Stimulated activated memory B cell treated with anti-CD40 and anti-IgM and Interleukin-4, amounts not matched to agents 10 μg/mL and 1 μg/mL and 100 μg/mL, for 72 hours (primary cell): ENCODE measurements at regions not wholly inside any gene's neighbourhood (a gene's known extent, or its start where the extent isn't known, plus 50 kb on each side); places are given as distances from the start of the nearest gene placed in this dataset.

Experiments
- ATAC-seq: fragments of 150-1000 bp; cut with Tn5 transposase; 2 replicates; pipeline ENCODE4 v1.10.0; 2021
- H3K27ac Mint-ChIP-seq: one replicate; pipeline ENCODE4 v1.8.0; 2022; ENCODE audit warnings: mild to moderate bottlenecking, mixed read lengths
- H3K27me3 Mint-ChIP-seq: one replicate; pipeline ENCODE4 v1.8.0; 2022; ENCODE audit warnings: mixed read lengths
- H3K36me3 Mint-ChIP-seq: one replicate; pipeline ENCODE4 v1.8.0; 2022; ENCODE audit warnings: mixed read lengths
- H3K4me1 Mint-ChIP-seq: one replicate; pipeline ENCODE4 v1.8.0; 2022; ENCODE audit warnings: mixed read lengths
- H3K4me3 Mint-ChIP-seq: one replicate; pipeline ENCODE4 v1.8.0; 2022; ENCODE audit warnings: mild to moderate bottlenecking, moderate library complexity, mixed read lengths
- H3K9me3 Mint-ChIP-seq: one replicate; pipeline ENCODE4 v1.8.0; 2022; ENCODE audit warnings: mixed read lengths

GRCh38 chr7:156167987-156168386 is 355.7 kb upstream of the SHH start:
- Mint-ChIP-seq H3K9me3 (no peaks in the 10 kb centered on the region), H3K36me3 (no peaks in the 10 kb centered on the region), H3K4me1 (no peaks in the 10 kb centered on the region), H3K27me3 (no peaks in the 10 kb centered on the region), H3K4me3 (no peak overlapping the region), H3K27ac (no peak overlapping the region)
- no peak for ATAC-seq

- no peak for ATAC-seq
- Mint-ChIP-seq H3K27ac (no peak overlapping the region), H3K4me1 (no peaks in the 10 kb centered on the region), H3K36me3 (no peaks in the 10 kb centered on the region), H3K9me3 (no peaks in the 10 kb centered on the region), H3K4me3 (no peak overlapping the region), H3K27me3 (no peaks in the 10 kb centered on the region)
Observed at GRCh38 chr7:156167417-156167807, 355.1 kb upstream of the SHH start.

- no peaks in the 10 kb centered on the region for H3K27me3 Mint-ChIP-seq
- H3K9me3 Mint-ChIP-seq = no peaks in the 10 kb centered on the region
- H3K4me3 Mint-ChIP-seq = no peak overlapping the region
- no peaks in the 10 kb centered on the region for H3K4me1 Mint-ChIP-seq
- ATAC-seq = no peak
- no peaks in the 10 kb centered on the region for H3K36me3 Mint-ChIP-seq
- no peak overlapping the region for H3K27ac Mint-ChIP-seq
Observed at GRCh38 chr7:156166692-156167416, 354.6 kb upstream of the SHH start.

- no peak for ATAC-seq
- H3K27me3 Mint-ChIP-seq = no peaks in the 10 kb centered on the region
- H3K4me3 Mint-ChIP-seq = no peak overlapping the region
- H3K4me1 Mint-ChIP-seq = no peaks in the 10 kb centered on the region
- no peak overlapping the region for H3K27ac Mint-ChIP-seq
- no peaks in the 10 kb centered on the region for H3K9me3 Mint-ChIP-seq
- H3K36me3 Mint-ChIP-seq = no peaks in the 10 kb centered on the region
Observed at GRCh38 chr7:156163747-156164146, 351.5 kb upstream of the SHH start.

- H3K27me3 Mint-ChIP-seq = no peaks in the 10 kb centered on the region
- ATAC-seq = no peak
Observed at GRCh38 chr7:156162451-156162850, 350.2 kb upstream of the SHH start.

GRCh38 chr7:156160811-156161210 is 348.5 kb upstream of the SHH start:
- Mint-ChIP-seq H3K9me3 (no peaks in the 10 kb centered on the region), H3K4me3 (no peak overlapping the region), H3K36me3 (no peaks in the 10 kb centered on the region), H3K27ac (no peak overlapping the region), H3K4me1 (no peaks in the 10 kb centered on the region), H3K27me3 (no peaks in the 10 kb centered on the region)
- no peak for ATAC-seq

More at GRCh38 chr7:156162451-156162850, 350.2 kb upstream of the SHH start:
- H3K4me1 Mint-ChIP-seq = no peaks in the 10 kb centered on the region
- H3K4me3 Mint-ChIP-seq = no peak overlapping the region
- no peak overlapping the region for H3K27ac Mint-ChIP-seq
- H3K9me3 Mint-ChIP-seq = no peaks in the 10 kb centered on the region
- no peaks in the 10 kb centered on the region for H3K36me3 Mint-ChIP-seq

- no peaks in the 10 kb centered on the region for H3K27me3 Mint-ChIP-seq
- H3K4me3 Mint-ChIP-seq = no peak overlapping the region
- H3K27ac Mint-ChIP-seq = no peak overlapping the region
- no peak for ATAC-seq
- H3K4me1 Mint-ChIP-seq = no peaks in the 10 kb centered on the region
- no peaks in the 10 kb centered on the region for H3K36me3 Mint-ChIP-seq
- H3K9me3 Mint-ChIP-seq = no peaks in the 10 kb centered on the region
Observed at GRCh38 chr7:156158693-156159092, 346.4 kb upstream of the SHH start.

- ATAC-seq = no peak
- Mint-ChIP-seq H3K4me1 (no peaks in the 10 kb centered on the region), H3K27me3 (no peaks in the 10 kb centered on the region), H3K36me3 (no peaks in the 10 kb centered on the region), H3K4me3 (no peak overlapping the region), H3K9me3 (no peaks in the 10 kb centered on the region), H3K27ac (no peak overlapping the region)
Observed at GRCh38 chr7:156158213-156158612, 345.9 kb upstream of the SHH start.

- no peak overlapping the region for H3K4me3 Mint-ChIP-seq
- no peaks in the 10 kb centered on the region for H3K9me3 Mint-ChIP-seq
- peak; percentile 36 for ATAC-seq
- no peaks in the 10 kb centered on the region for H3K36me3 Mint-ChIP-seq
- no peak overlapping the region for H3K27ac Mint-ChIP-seq
- H3K4me1 Mint-ChIP-seq = no peaks in the 10 kb centered on the region
- no peaks in the 10 kb centered on the region for H3K27me3 Mint-ChIP-seq
Observed at GRCh38 chr7:156157409-156158012, 345.2 kb upstream of the SHH start.

- Mint-ChIP-seq H3K36me3 (no peaks in the 10 kb centered on the region), H3K4me3 (no peak overlapping the region), H3K27ac (no peak overlapping the region), H3K4me1 (no peaks in the 10 kb centered on the region), H3K27me3 (no peaks in the 10 kb centered on the region), H3K9me3 (no peaks in the 10 kb centered on the region)
- ATAC-seq = peak; percentile 16
Observed at GRCh38 chr7:156156734-156157408, 344.6 kb upstream of the SHH start.

GRCh38 chr7:156155988-156156733 is 343.9 kb upstream of the SHH start:
- Mint-ChIP-seq H3K36me3 (no peaks in the 10 kb centered on the region), H3K27ac (no peak overlapping the region), H3K27me3 (peaks cover 6% of the 10 kb centered on the region), H3K9me3 (no peaks in the 10 kb centered on the region), H3K4me3 (no peak overlapping the region), H3K4me1 (no peaks in the 10 kb centered on the region)
- peak; percentile 45 for ATAC-seq

GRCh38 chr7:156153590-156153989 is 341.3 kb upstream of the SHH start:
- Mint-ChIP-seq H3K4me1 (no peaks in the 10 kb centered on the region), H3K27ac (no peak overlapping the region), H3K9me3 (no peaks in the 10 kb centered on the region), H3K36me3 (no peaks in the 10 kb centered on the region), H3K4me3 (no peak overlapping the region), H3K27me3 (peaks cover 10% of the 10 kb centered on the region)
- no peak for ATAC-seq

GRCh38 chr7:156152390-156152789 is 340.1 kb upstream of the SHH start:
- Mint-ChIP-seq H3K27me3 (peaks cover 10% of the 10 kb centered on the region), H3K4me1 (no peaks in the 10 kb centered on the region), H3K9me3 (no peaks in the 10 kb centered on the region), H3K27ac (no peak overlapping the region), H3K36me3 (no peaks in the 10 kb centered on the region), H3K4me3 (no peak overlapping the region)
- no peak for ATAC-seq

GRCh38 chr7:156151658-156152057 is 339.4 kb upstream of the SHH start:
- H3K27ac Mint-ChIP-seq = no peak overlapping the region
- H3K36me3 Mint-ChIP-seq = no peaks in the 10 kb centered on the region
- no peaks in the 10 kb centered on the region for H3K9me3 Mint-ChIP-seq
- no peaks in the 10 kb centered on the region for H3K4me1 Mint-ChIP-seq
- ATAC-seq = no peak
- H3K4me3 Mint-ChIP-seq = no peak overlapping the region
- H3K27me3 Mint-ChIP-seq = peaks cover 10% of the 10 kb centered on the region

GRCh38 chr7:156151078-156151477 is 338.8 kb upstream of the SHH start:
- H3K9me3 Mint-ChIP-seq = no peaks in the 10 kb centered on the region
- no peaks in the 10 kb centered on the region for H3K36me3 Mint-ChIP-seq
- no peak overlapping the region for H3K4me3 Mint-ChIP-seq
- H3K27ac Mint-ChIP-seq = no peak overlapping the region
- ATAC-seq = no peak
- H3K27me3 Mint-ChIP-seq = peaks cover 14% of the 10 kb centered on the region
- no peaks in the 10 kb centered on the region for H3K4me1 Mint-ChIP-seq
